Sigmoid colon (tissue), 4 donors: ENCODE measurements at regions not wholly inside any gene's neighbourhood (a gene's known extent, or its start where the extent isn't known, plus 50 kb on each side); places are given as distances from the start of the nearest gene placed in this dataset.

ENCODE experiments used
- CTCF ChIP-seq, 4 experiments: fragments of 450-650 bp in 3 of 4; fragments of 200-600 bp in 1 of 4; IDR thresholded peaks; one replicate each; pipeline ENCODE4 v1.5.1; 2016 to 2019; ENCODE audit warnings: antibody characterized with exemption in 4 of 4, mild to moderate bottlenecking in 3 of 4, moderate library complexity in 2 of 4
- POLR2A ChIP-seq, 2 donors: fragments of 450-650 bp; IDR thresholded peaks; one replicate each; pipeline ENCODE4 v1.6.1; 2016; ENCODE audit warnings: antibody characterized with exemption in 2 of 2, mild to moderate bottlenecking in 2 of 2, moderate library complexity in 2 of 2
- POLR2AphosphoS5 ChIP-seq, 4 donors: sonication (generic); formaldehyde crosslinking; IDR thresholded peaks; one replicate each; pipeline ENCODE4 v1.6.1; 2017; ENCODE audit warnings: antibody characterized with exemption in 4 of 4

GRCh38 chr4:140258476-140258875 lies 104.5 kb upstream of the MAML3 start:
- no peak for TF ChIP-seq POLR2AphosphoS5 (IDR thresholded peaks at IDR 0.05)
- TF ChIP-seq CTCF (IDR thresholded peaks at IDR 0.05), result no peak
- no peak for TF ChIP-seq POLR2A (IDR thresholded peaks at IDR 0.05)
